ENCODE measurements at regions not wholly inside any gene's neighbourhood (a gene's known extent, or its start where the extent isn't known, plus 50 kb on each side); places are given as distances from the start of the nearest gene placed in this dataset.
"Not testable (repeated sequence)": the region's sequence is repeated elsewhere in the genome, so short reads cannot be mapped to it uniquely, and the experiment has no call there.

DNA sequence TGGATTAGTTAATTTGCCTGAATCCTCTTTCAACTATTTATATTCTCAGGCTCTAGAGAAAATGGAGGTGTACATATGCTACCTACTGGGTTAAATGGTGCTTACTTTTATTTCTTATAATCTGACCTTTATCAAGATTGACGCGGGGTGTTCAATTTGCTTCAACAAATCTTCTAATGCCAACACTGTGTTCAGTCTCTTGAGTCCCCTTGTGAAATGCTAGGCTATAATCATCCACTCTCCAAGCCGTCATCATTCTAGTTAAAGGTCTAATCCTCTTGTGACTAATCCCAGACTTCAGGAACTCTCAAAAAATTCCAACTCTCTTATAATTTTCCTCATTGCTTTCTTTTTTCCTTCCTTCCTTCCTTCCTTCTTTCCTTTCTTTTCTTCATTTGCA is 1396.2 kb downstream of the CDH8 start:
- TF ChIP-seq ZNF841 (CRISPR knock-in tag; IDR thresholded peaks at IDR 0.05; ENCODE audit: borderline replicate concordance) (no peak), KDM4B (CRISPR knock-in tag; IDR thresholded peaks at IDR 0.05) (no peak), ZNF367 (CRISPR knock-in tag; IDR thresholded peaks at IDR 0.05; ENCODE audit: borderline replicate concordance) (no peak), ZNF567 (CRISPR knock-in tag; IDR thresholded peaks at IDR 0.05; ENCODE audit: borderline replicate concordance) (no peak), ZNF768 (CRISPR knock-in tag; IDR thresholded peaks at IDR 0.05) (no peak), SALL1 (CRISPR knock-in tag; IDR thresholded peaks at IDR 0.05) (no peak), FOXA3 (CRISPR knock-in tag; IDR thresholded peaks at IDR 0.05) (no peak), ATM (IDR thresholded peaks at IDR 0.05; ENCODE audit: borderline replicate concordance) (no peak), NFKB2 (CRISPR knock-in tag; IDR thresholded peaks at IDR 0.05; ENCODE audit: borderline replicate concordance) (no peak), ZNF260 (CRISPR knock-in tag; IDR thresholded peaks at IDR 0.05; ENCODE audit: borderline replicate concordance, low read depth) (no peak), TCF12 (IDR thresholded peaks at IDR 0.05) (no peak), TCF12 (CRISPR knock-in tag; IDR thresholded peaks at IDR 0.05) (no peak)
- TF ChIP-seq, protein P1, sequence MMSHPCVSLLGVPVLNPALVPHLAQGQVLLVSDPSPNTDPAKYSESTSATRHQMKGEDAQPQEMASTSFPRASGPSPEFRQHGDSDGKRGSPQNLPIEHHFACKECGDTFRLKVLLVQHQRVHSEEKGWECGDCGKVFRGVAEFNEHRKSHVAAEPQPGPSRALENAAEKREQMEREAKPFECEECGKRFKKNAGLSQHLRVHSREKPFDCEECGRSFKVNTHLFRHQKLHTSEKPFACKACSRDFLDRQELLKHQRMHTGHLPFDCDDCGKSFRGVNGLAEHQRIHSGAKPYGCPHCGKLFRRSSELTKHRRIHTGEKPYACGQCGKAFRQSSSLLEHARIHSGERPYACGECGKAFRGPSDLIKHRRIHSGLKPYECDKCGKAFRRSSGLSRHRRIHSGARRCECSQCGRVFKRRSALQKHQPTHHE (CRISPR knock-in tag; IDR thresholded peaks at IDR 0.05; ENCODE audit: borderline replicate concordance), result no peak
- TF ChIP-seq, protein P2, sequence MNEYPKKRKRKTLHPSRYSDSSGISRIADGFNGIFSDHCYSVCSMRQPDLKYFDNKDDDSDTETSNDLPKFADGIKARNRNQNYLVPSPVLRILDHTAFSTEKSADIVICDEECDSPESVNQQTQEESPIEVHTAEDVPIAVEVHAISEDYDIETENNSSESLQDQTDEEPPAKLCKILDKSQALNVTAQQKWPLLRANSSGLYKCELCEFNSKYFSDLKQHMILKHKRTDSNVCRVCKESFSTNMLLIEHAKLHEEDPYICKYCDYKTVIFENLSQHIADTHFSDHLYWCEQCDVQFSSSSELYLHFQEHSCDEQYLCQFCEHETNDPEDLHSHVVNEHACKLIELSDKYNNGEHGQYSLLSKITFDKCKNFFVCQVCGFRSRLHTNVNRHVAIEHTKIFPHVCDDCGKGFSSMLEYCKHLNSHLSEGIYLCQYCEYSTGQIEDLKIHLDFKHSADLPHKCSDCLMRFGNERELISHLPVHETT (CRISPR knock-in tag; conservative IDR thresholded peaks at IDR 0.05), result no peak
- Histone ChIP-seq H3K9me3 (ENCODE audit: low read length) (peaks cover 93% of the 10 kb centered on the region), H4K20me1 (ENCODE audit: insufficient read depth, low read length) (no peaks in the 10 kb centered on the region), H2AFZ (ENCODE audit: low read length) (no peak overlapping the region), H3K79me2 (ENCODE audit: insufficient read depth, low read length) (no peaks in the 10 kb centered on the region), H3K36me3 (replicated peaks in 1 of 2; ENCODE audit: control insufficient read depth in 1 of 2, insufficient read depth in 2 of 2, low read length in 2 of 2) (no peaks in the 10 kb centered on the region), H3K4me2 (ENCODE audit: low read depth, low read length) (no peak overlapping the region), H3K4me3 (replicated peaks in 1 of 3; ENCODE audit: insufficient read depth in 1 of 3, low read depth in 2 of 3, low read length in 3 of 3) (no peak overlapping the region), H3K27ac (ENCODE audit: extremely low read length, insufficient read depth, low read length) (no peak overlapping the region), H3K27me3 (ENCODE audit: control insufficient read depth in 1 of 2, insufficient read depth in 2 of 2, low read length in 2 of 2) (no peaks in the 10 kb centered on the region), H3K9ac (ENCODE audit: insufficient read depth, low read depth, low read length) (no peak overlapping the region), H3K4me1 (ENCODE audit: insufficient read depth, low read length) (no peaks in the 10 kb centered on the region)
- ATAC-seq (no peak), DNase-seq (ENCODE audit: low spot score) (no peak), FAIRE-seq (no peak)
- ChIA-PET POLR2A (no interaction called here), CTCF (ENCODE audit: low intra/inter-chr PET ratio, low total read pairs) (no interaction called here)
- intact Hi-C loops (cut with micrococcal nuclease; ENCODE audit: unreplicated experiment), result no loop called here
- BruUV-seq (replicated peaks), result no TSS peak
- under 1% methylated on average over 3 of the region's 3 CpGs for WGBS (ENCODE audit: low lambda C conversion rate)
- in situ Hi-C loops (cut with HindIII; ENCODE audit: extremely low pct_ligation_motif_present, low pct_unique_long_range_greater_than_20kb), result no loop called here

DNA sequence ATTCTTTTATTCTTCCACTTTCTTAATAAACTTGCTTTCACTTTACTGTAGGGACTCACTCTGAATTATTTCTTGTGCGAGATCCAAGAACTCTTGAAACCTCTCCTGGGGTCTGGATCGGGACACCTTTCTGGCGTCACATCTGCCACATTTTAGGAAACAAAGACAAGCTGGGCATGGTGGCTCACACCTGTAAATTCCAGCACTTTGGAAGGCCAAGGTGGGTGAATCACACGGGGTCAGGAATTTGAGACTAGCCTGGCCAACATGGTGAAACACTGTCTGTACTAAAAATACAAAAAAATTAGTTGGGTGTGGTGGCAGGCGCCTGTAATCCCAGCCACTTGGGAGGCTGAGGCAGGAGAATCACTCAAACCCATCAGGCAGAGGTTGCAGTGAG is 1399.6 kb downstream of the CDH8 start:
- H3K27ac ChIP-seq (ENCODE audit: extremely low read length, insufficient read depth, low read length); H3K36me3 ChIP-seq (replicated peaks in 1 of 2; ENCODE audit: control insufficient read depth in 1 of 2, insufficient read depth in 2 of 2, low read length in 2 of 2); FAIRE-seq; H4K20me1 ChIP-seq (ENCODE audit: insufficient read depth, low read length); ATAC-seq; CTCF ChIA-PET (ENCODE audit: low intra/inter-chr PET ratio, low total read pairs); H3K4me3 ChIP-seq (replicated peaks in 1 of 3; ENCODE audit: insufficient read depth in 1 of 3, low read depth in 2 of 3, low read length in 3 of 3); H3K27me3 ChIP-seq (ENCODE audit: control insufficient read depth in 1 of 2, insufficient read depth in 2 of 2, low read length in 2 of 2); H2AFZ ChIP-seq (ENCODE audit: low read length); H3K9ac ChIP-seq (ENCODE audit: insufficient read depth, low read depth, low read length); in situ Hi-C loops (cut with HindIII; ENCODE audit: extremely low pct_ligation_motif_present, low pct_unique_long_range_greater_than_20kb); POLR2A ChIA-PET; BruUV-seq (replicated peaks); H3K4me1 ChIP-seq (ENCODE audit: insufficient read depth, low read length); intact Hi-C loops (cut with micrococcal nuclease; ENCODE audit: unreplicated experiment); H3K79me2 ChIP-seq (ENCODE audit: insufficient read depth, low read length); DNase-seq (ENCODE audit: low spot score); H3K4me2 ChIP-seq (ENCODE audit: low read depth, low read length): not testable (repeated sequence)
- 0% methylated on average over 5 of the region's 5 CpGs for WGBS (ENCODE audit: low lambda C conversion rate)
- H3K9me3 ChIP-seq (ENCODE audit: low read length), result peaks cover 91% of the 10 kb centered on the region

All from HepG2 (cell line).